NCI-H345 treated with DMSO at 0.1 percent for 48 hours (cell line): ENCODE measurements at regions not wholly inside any gene's neighbourhood (a gene's known extent, or its start where the extent isn't known, plus 50 kb on each side); places are given as distances from the start of the nearest gene placed in this dataset.
"Not testable (repeated sequence)": the region's sequence is repeated elsewhere in the genome, so short reads cannot be mapped to it uniquely, and the experiment has no call there.

Source experiments
- DNase-seq: peaks from one replicate; lab custom pipeline; 2025; ENCODE audit not compliant: unreplicated experiment; lab: John Stamatoyannopoulos, UW

DNA sequence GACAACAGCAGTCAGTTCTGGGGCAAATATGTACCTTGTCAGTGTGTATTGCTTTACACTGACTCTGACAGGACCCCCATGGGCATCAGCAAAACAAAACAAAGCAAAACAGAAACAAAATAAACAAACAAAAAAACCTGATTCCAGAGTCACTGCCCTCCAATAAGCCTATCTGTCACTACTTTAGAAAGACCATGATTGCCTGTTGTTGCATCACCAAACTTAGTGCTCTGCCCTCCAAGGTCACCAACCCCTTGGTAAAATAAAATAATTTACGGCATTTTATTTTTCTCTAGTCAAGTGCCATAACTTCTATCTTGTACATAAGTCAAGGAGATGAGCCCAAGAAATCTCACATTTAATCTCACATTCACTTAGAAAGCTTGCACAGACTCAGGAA lies 120.9 kb upstream of the ADAMTS3 start:
- no peak for DNase-seq

DNA sequence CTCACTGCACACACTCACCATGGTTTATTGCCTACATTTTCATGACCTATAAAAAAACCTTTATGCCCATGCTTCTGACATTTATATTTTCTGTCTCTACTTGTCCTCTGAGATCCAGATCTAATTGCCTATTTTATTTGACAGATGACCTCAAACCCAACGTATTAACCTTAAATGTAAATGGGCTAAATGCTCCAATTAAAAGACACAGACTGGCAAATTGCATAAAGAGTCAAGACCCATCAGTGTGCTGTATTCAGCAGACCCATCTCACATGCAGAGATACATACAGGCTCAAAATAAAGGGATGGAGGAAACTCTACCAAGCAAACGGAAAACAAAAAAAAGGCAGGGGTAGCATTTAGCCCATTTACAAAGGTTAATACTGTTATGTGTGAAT lies 117.4 kb upstream of the ADAMTS3 start:
- DNase-seq = not testable (repeated sequence)

DNA sequence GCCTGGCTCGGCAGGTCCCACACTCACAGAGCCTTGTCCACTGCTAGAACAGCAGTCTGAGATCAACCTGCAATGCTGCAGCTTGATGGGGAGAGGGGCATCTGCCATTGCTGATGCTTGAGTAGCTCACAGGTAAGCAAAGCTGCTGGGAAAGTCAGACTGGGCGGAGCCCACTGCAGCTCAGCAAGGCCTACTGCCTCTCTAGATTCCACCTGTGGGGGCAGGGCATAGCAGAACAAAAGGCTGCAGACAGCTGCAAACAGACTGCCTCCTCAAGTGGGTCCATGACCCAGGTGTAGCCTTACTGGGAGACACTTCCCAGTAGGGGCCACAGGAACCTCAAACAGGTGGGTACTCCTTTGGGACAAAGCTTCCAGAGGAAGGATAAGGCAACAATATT lies 110.6 kb upstream of the ADAMTS3 start:
- no peak for DNase-seq

DNA sequence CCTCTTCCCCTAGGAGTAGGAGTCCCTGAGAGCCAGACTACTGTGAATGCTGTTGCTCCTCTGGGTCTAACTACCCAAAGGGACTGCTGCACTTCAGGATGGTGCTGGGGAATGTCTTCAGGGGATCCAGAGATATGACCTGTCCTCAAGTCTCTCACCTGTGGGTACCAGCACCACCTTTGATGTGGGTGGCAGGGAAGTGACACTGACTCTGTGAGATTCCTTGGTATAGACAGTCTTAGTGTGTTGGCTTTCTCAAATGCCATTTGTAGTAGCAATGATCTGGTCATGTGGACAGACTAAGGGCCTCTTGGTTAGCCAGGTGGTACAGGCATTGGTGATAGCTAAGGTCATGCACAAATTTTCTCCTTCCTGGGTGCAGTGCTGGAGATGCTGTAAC lies 108.9 kb upstream of the ADAMTS3 start:
- DNase-seq = no peak

DNA sequence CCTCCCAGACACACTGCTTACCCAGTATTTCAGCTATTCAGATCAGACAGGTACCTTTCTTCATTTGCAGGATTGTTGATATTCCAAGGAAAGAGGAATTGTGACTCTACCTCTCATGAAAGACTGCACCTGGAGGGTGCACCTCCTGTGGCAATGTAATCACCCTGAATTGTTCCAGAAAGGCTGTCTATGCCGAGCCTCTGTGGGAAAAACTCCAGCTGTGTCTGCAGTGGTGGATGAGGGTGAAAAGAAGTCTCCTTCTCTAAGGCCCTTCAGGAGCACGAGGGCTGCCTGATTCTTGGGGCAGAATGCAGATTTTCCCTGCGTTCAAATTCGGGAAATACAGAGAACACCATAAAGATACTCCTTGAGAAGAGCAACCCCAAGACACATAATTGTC lies 108.2 kb upstream of the ADAMTS3 start:
- DNase-seq = no peak

DNA sequence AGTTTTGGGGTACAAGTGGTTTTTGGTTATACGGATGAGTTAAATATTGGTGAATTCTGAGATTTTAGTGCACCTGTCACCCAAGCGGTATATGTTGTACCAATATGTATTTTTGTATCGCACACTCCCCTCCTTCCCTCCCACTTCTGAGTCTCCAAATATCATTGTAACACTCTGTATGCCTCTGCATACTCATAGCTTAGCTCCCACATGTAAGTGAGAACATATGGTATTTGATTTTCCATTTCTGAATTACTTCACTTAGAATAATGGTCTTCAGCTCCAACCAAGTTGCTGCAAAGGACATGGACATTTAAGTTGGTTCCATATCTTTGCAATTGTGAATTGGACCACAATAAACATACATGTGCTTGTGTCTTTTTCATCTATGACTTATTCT lies 103.0 kb upstream of the ADAMTS3 start:
- DNase-seq = no peak

DNA sequence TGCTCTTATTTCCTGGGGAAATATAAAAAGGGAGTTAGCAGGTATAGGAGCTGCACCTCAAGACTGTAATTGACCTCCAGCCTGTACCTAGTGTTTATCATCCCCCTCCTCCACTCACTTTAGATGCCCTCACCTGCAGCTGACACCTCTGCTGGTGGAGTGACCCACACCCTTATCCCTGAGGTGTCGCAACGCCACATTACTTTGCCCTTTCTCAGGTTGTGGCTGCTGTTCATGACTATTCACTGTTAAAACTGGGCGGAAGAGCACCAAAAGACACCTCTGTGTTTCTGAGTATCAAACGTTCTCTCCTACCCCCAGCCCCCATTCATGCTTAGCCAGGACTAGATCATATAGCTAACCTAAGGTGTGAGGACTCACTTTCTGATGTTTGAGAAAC lies 101.5 kb upstream of the ADAMTS3 start:
- no peak for DNase-seq

DNA sequence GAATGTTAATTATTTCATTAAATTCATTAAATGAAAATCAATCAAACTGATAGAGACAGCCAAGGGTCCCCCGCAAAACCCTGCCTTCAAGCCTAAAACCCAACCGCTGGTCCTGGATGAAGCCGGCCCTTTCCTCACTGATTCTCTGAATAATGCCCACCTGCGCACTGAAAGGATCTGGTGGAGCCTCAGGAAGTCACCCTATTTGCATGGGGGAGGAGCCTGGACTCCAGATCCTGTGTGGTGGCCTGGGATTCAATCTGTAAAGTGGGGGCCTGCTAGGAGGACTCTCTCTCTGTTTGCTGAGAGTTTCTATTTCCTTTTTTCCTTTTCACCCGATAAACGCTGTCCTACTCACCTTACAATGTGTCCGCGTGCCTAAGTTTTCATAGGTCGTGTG lies 97.9 kb upstream of the ADAMTS3 start:
- DNase-seq = no peak

DNA sequence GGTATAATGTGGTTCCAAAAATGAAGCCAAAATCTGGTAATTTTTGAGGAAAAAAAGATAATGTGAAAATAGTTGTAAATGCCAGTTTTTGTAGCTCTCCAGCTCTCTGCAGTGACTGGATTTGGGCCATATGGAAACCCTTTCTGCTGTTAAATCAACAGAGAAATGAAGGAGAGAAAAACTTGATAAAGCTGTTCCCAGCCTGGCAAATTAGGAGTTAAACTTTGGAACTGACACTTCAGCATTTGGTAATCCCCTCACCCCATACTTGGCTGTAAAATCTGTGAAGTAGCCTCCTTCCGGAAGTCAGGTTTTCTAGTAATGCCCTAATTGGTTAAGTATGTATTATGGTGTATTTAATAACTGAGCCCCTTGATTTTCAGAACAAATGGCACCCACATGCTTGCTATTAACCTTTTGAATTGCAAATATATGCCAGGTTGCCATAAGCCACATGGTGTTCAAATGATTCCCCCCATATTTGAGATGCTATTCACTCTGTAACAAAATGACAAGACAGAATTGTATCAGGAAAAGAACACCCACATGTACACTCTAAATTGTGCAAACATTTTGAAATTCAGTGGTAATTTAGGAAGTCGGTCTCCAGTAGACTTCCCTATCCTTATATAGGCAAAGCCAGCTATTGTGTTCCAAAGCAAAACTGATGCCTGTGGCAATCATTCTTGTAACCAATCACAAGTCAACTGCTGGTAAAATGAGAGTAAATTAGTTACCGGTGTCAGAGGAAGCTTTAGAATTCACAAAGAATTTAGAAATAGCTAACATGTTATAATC lies 96.3 kb upstream of the ADAMTS3 start:
- DNase-seq = no peak

DNA sequence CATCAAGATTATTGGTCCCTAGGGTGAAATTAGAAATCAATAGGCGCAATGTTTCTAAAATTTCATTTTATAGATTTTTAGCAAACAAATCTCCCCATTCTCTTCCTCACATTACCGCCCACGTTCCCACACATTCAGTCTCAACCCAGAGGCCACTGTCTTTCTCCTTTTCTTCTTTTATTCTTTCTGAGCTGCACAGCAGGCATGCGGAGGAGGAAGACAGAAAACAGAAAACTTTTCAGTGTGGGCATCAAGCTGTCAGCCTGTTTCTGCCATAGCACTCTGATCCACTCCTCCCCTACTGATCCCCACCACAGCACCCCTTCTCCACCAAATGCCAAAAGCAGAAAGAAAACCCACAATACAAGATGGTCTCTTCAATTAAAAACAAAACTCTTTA lies 94.8 kb upstream of the ADAMTS3 start:
- DNase-seq = no peak

DNA sequence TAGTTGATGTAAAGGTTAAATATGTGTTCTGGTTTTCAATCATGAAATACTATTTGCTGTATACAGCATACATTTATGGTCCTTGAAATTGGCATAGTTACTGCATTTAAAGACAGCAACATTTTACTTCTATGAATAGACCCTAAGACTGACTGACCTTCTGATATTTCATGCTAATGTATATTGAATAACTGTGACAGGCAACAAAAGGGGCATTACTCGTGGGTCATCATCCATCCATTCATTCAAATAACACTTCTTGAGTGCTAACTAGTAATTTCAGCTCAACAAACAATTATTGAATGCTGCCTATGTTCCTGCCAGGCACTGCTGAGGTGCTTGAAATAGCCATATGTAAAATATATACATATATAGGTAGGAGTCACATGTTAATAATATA lies 92.8 kb upstream of the ADAMTS3 start:
- DNase-seq = no peak

DNA sequence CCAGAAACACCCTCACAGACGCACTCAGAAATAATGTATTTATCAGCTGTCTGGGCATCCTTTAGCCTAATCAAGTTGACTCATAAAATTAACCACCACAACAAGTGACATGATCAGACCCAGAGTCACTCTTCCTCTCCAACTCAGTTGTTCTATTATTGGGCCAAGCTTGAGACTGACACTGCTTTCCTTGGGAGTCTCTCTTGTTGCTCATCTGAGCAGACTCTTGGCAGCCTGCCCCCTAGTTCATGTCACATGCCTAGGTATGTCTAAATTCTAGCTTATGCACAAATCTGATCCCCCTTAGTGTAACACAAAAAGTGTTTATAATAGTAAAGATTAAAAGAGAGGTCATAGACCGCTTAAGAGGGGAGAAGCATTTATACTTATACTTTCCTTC lies 72.6 kb upstream of the ADAMTS3 start:
- DNase-seq = no peak

DNA sequence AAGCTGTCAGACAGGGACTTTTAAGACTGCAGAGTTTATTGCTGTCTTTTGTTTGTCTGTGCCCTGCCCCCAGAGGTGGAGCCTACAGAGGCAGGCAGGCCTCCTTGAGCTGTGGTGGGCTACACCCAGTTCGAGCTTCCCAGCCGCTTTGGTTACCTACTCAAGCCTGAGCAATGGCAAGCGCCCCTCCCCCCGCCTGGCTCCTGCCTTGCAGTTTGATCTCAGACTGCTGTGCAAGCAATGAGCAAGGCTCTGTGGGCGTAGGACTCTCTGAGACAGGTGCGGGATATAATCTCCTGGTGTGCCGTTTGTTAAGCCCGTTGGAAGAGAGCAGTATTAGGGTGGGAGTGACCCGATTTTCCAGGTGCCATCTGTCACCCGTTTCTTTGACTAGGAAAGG lies 67.8 kb upstream of the ADAMTS3 start:
- not testable (repeated sequence) for DNase-seq

DNA sequence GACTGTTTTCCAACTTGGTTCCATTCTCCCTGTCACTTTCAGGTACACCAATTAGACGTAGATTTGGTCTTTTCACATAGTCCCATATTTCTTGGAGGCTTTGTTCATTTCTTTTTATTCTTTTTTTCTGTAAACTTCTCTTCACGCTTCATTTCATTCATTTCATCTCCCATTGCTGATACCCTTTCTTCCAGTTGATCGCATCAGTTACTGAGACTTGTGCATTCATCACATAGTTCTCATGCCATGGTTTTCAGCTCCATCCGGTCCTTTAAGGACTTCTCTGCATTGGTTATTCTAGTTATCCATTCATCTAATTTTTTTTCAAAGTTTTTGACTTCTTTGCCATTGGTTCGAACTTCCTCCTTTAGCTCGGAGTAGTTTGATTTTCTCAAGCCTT lies 66.9 kb upstream of the ADAMTS3 start:
- not testable (repeated sequence) for DNase-seq

DNA sequence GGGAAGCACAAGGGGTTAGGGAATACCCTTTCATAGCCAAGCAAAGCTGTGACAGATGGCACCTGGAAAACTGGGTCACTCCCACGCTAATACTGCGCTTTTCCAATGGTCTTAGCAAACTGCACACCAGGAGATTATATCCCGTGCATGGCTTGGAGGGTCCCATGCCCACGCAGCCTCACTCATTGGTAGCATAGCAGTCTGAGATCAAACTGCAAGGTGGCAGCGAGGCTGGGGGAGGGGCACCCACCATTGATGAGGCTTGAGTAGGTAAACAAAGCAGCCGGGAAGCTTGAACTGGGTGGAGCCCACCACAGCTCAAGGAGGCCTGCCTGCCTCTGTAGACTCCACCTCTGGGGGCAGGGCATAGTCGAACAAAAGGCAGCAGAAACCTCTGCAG lies 63.2 kb upstream of the ADAMTS3 start:
- not testable (repeated sequence) for DNase-seq

DNA sequence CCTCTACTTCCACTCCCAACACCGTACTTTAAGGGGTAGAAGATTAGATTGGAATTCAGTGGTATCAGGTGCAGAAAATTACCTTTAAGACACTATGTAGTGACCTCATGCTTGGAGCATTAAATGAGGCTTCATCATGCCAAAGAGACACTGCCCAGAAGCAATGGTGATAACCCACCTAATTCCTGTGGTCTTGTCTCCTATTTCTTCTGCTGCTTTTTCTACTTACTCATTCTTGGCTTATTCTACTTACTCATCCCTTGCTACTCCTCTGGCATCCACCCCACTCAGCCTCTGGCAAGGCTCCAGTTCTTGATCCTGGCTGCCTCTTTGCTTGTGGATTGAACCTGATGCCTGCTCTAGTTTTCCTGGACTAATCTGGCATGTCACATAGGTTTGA lies 62.3 kb upstream of the ADAMTS3 start:
- DNase-seq = no peak

DNA sequence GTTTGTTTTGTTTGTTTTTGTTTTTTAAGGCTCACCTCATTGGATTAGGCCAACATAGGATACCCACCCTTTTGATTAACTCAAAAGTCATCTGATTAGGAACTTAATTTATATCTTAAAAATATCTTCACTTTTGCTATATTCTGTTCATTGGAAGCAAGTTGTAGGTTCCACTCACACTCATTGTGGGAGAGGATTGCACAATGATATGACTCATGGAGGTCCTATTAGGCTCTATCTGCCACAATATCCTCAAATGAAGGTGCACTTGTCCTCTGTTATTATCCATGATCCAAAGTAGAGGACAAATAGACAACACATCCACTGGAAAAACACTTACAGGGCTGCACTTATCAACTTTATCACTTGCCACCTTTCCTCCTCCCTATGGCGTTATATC lies 60.5 kb upstream of the ADAMTS3 start:
- DNase-seq = no peak

DNA sequence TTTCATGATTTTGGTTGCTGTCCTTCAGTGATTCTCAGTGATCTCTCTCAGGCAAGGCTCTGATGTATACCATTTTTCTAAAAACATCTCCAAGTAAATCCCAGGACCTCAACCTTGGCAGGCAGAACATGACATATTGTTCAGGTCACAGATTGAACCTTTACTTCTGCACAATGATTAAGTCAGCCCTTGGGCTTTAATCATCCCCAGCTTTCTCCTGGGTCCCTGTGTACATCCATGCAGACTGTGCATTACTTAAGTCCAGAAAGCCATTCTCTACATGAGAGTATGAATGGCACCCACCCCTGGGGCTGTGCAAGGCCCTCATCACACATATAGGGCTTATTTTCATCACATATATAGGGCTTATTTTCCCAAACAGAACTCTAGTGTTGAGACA lies 58.7 kb upstream of the ADAMTS3 start:
- DNase-seq = no peak
